Glutamatergic neuron (in vitro differentiated cells): ENCODE measurements at regions not wholly inside any gene's neighbourhood (a gene's known extent, or its start where the extent isn't known, plus 50 kb on each side); places are given as distances from the start of the nearest gene placed in this dataset.
A peak's percentile ranks its signal among the peaks of the same experiment; 100 is the strongest.

ENCODE experiments used
- DNase-seq: peaks from one replicate; pipeline ENCODE4 v3.0.0; 2022
- H3K27ac Mint-ChIP-seq: one replicate; pipeline ENCODE4 v1.8.0; 2020; ENCODE audit warnings: mild to moderate bottlenecking, mixed read lengths, inconsistent platforms; ENCODE audit not compliant: unreplicated experiment
- H3K27me3 Mint-ChIP-seq: one replicate; pipeline ENCODE4 v1.8.0; 2020; ENCODE audit warnings: mild to moderate bottlenecking, moderate library complexity, mixed read lengths, inconsistent platforms; ENCODE audit not compliant: unreplicated experiment
- H3K36me3 Mint-ChIP-seq: one replicate; pipeline ENCODE4 v1.8.0; 2020; ENCODE audit warnings: mild to moderate bottlenecking, mixed read lengths, inconsistent platforms; ENCODE audit not compliant: unreplicated experiment
- H3K4me1 Mint-ChIP-seq: one replicate; pipeline ENCODE4 v1.8.0; 2020; ENCODE audit warnings: mild to moderate bottlenecking, low read depth, mixed read lengths, inconsistent platforms; ENCODE audit not compliant: unreplicated experiment
- H3K4me3 Mint-ChIP-seq: one replicate; pipeline ENCODE4 v1.8.0; 2020; ENCODE audit warnings: mild to moderate bottlenecking, mixed read lengths, inconsistent platforms; ENCODE audit not compliant: unreplicated experiment
- H3K9me3 Mint-ChIP-seq: one replicate; pipeline ENCODE4 v1.8.0; 2020; ENCODE audit warnings: mild to moderate bottlenecking, moderate library complexity, mixed read lengths, inconsistent platforms; ENCODE audit not compliant: unreplicated experiment
- CTCF ChIP-seq: fragments of 200-600 bp; sonication (generic); IDR thresholded peaks from one replicate; pipeline ENCODE4 v1.5.0; 2021; ENCODE audit not compliant: partially characterized antibody, unreplicated experiment

GRCh38 chr6:21965953-21966539, 330.8 kb downstream of the PRL start:
- Mint-ChIP-seq H3K4me1 (peaks cover 20% of the 10 kb centered on the region), H3K27ac (no peak overlapping the region), H3K27me3 (peaks cover 4% of the 10 kb centered on the region), H3K36me3 (no peaks in the 10 kb centered on the region), H3K4me3 (no peak overlapping the region), H3K9me3 (no peaks in the 10 kb centered on the region)
- TF ChIP-seq CTCF, result no peak
- no peak for DNase-seq

GRCh38 chr6:21967056-21967974, 329.5 kb downstream of the PRL start:
- no peaks in the 10 kb centered on the region for H3K36me3 Mint-ChIP-seq
- H3K4me1 Mint-ChIP-seq, result peaks cover 28% of the 10 kb centered on the region
- no peak overlapping the region for H3K27ac Mint-ChIP-seq
- no peak overlapping the region for H3K4me3 Mint-ChIP-seq
- H3K27me3 Mint-ChIP-seq, result peaks cover 4% of the 10 kb centered on the region
- TF ChIP-seq CTCF, result no peak
- no peaks in the 10 kb centered on the region for H3K9me3 Mint-ChIP-seq
- no peak for DNase-seq

GRCh38 chr6:21968411-21968810, 328.4 kb downstream of the PRL start:
- H3K4me3 Mint-ChIP-seq, result no peak overlapping the region
- H3K27ac Mint-ChIP-seq, result peak overlapping the region; percentile 29
- peaks cover 28% of the 10 kb centered on the region for H3K4me1 Mint-ChIP-seq
- TF ChIP-seq CTCF, result no peak
- H3K9me3 Mint-ChIP-seq, result no peaks in the 10 kb centered on the region
- peaks cover 4% of the 10 kb centered on the region for H3K27me3 Mint-ChIP-seq
- DNase-seq, result no peak
- peaks cover 7% of the 10 kb centered on the region for H3K36me3 Mint-ChIP-seq

GRCh38 chr6:21969192-21969591, 327.6 kb downstream of the PRL start:
- no peak for TF ChIP-seq CTCF
- Mint-ChIP-seq H3K27me3 (peaks cover 4% of the 10 kb centered on the region), H3K27ac (no peak overlapping the region), H3K4me3 (no peak overlapping the region), H3K9me3 (no peaks in the 10 kb centered on the region), H3K4me1 (peaks cover 28% of the 10 kb centered on the region), H3K36me3 (peaks cover 8% of the 10 kb centered on the region)
- DNase-seq, result no peak
